K562 (cell line): ENCODE measurements at regions not wholly inside any gene's neighbourhood (a gene's known extent, or its start where the extent isn't known, plus 50 kb on each side); places are given as distances from the start of the nearest gene placed in this dataset.

ENCODE experiments used
- ARID1B ChIP-seq: fragments of 450-650 bp; IDR thresholded peaks from 2 replicates; pipeline ENCODE4 v1.6.1; 2016; ENCODE audit warnings: antibody characterized with exemption, mild to moderate bottlenecking, inconsistent platforms
- GABPA ChIP-seq: fragments of 200-800 bp; sonication (Bioruptor generic); conservative IDR thresholded peaks from 2 replicates; pipeline ENCODE4 v1.6.1; 2016; ENCODE audit warnings: low read depth, missing genetic modification characterization, missing compliant biosample characterization
- GTF2F1 ChIP-seq: IDR thresholded peaks from 2 replicates; pipeline ENCODE4 v1.6.1; 2011; ENCODE audit warnings: low read depth, low read length, improper control_type of control experiment
- LCOR ChIP-seq: sonication (generic); formaldehyde crosslinking; IDR thresholded peaks from 2 replicates; pipeline ENCODE4 v1.8.0; 2022; ENCODE audit warnings: mild to moderate bottlenecking, missing genetic modification reagents
- MGA ChIP-seq: fragments of 450-650 bp; IDR thresholded peaks from 2 replicates; pipeline ENCODE4 v1.6.1; 2016; ENCODE audit warnings: mild to moderate bottlenecking, moderate library complexity
- MLLT1 ChIP-seq, 2 experiments: fragments of 450-650 bp; IDR thresholded peaks; 2 replicates each; pipeline ENCODE4 v1.6.1; 2016
- PHB ChIP-seq: fragments of 250-450 bp; sonication (Bioruptor Pico); IDR thresholded peaks from 2 replicates; pipeline ENCODE4 v1.5.0; 2021
- RBFOX2 ChIP-seq: fragments of 200-400 bp; formaldehyde crosslinking; IDR thresholded peaks from 2 replicates; pipeline ENCODE4 v1.6.1; 2017; ENCODE audit warnings: low read depth, mild to moderate bottlenecking, low read length, moderate library complexity
- ZNF212 ChIP-seq: fragments of 450-650 bp; formaldehyde crosslinking; IDR thresholded peaks from 2 replicates; pipeline ENCODE4 v1.4.0; 2020; ENCODE audit warnings: mild to moderate bottlenecking
- ZNF740 ChIP-seq, 3 experiments: fragments of 200-800 bp in 1 of 3; sonication (Bioruptor generic) in 1 of 3; sonication (generic) in 1 of 3; formaldehyde crosslinking in 1 of 3; IDR thresholded peaks; 2 replicates each; pipeline versions ENCODE4 v1.6.1 to v1.8.0; 2016 to 2022; ENCODE audit warnings: mild to moderate bottlenecking in 2 of 3, missing compliant biosample characterization in 2 of 3, missing genetic modification characterization in 2 of 3, missing genetic modification reagents in 1 of 3
- ZNF766 ChIP-seq: fragments of 200-800 bp; sonication (Bioruptor generic); conservative IDR thresholded peaks from 2 replicates; pipeline ENCODE4 v1.6.1; 2016; ENCODE audit warnings: missing genetic modification characterization, missing compliant biosample characterization
- TF ChIP-seq, protein P1 (sequence below): conservative IDR thresholded peaks from 2 replicates; pipeline ENCODE4 v1.6.1; 2011; ENCODE audit warnings: low read depth, mild to moderate bottlenecking, low read length; ENCODE audit not compliant: control insufficient read depth

DNA sequence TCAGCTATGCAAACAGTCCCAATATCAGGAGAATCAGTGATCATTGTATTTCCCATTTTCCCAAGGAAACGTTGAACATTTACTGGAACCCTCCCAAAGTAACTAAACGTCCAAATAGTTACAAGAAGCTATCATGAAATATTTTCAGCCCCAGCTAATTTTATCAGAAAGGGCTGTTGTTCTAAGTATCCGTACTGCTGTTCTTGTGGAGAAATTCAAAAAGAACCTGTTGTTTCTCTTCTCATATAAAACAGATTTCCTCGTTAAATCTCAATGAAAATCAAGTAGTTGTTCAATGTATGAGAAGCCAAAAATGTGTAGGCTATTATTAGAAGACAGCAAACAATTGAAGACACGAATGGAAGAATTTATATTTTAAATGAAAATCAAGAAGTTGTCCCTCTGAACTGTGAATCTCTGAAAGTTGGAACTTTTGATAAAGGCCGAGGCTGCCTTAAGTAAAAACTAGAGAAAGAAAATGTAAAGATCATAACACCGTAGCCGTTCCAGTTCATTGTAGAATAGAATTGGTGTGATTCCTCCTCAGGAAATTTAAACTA lies 107.7 kb downstream of the HFE start (continued):
- TF ChIP-seq MGA (no peak), LCOR (CRISPR knock-in tag) (no peak), ZNF212 (CRISPR knock-in tag) (no peak), GTF2F1 (no peak), ARID1B (no peak), MLLT1 (IDR thresholded peaks at IDR 0.05) (peak in 1 of 2 experiments; percentile 6; a peak in 2 of 4 replicates), ZNF740 (CRISPR knock-in tag; IDR thresholded peaks at IDR 0.05) (no peak), ZNF740 (tag; IDR thresholded peaks at IDR 0.05) (no peak), ZNF766 (CRISPR knock-in tag) (no peak), PHB (CRISPR knock-in tag) (no peak), RBFOX2 (no peak), GABPA (tag) (0 out of 2 replicates have a peak, but pooled peaks have one; percentile 27)
- TF ChIP-seq, protein P1, sequence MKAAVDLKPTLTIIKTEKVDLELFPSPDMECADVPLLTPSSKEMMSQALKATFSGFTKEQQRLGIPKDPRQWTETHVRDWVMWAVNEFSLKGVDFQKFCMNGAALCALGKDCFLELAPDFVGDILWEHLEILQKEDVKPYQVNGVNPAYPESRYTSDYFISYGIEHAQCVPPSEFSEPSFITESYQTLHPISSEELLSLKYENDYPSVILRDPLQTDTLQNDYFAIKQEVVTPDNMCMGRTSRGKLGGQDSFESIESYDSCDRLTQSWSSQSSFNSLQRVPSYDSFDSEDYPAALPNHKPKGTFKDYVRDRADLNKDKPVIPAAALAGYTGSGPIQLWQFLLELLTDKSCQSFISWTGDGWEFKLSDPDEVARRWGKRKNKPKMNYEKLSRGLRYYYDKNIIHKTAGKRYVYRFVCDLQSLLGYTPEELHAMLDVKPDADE = 0 out of 2 replicates have a peak, but pooled peaks have one; percentile 4
